ENCODE measurements at regions not wholly inside any gene's neighbourhood (a gene's known extent, or its start where the extent isn't known, plus 50 kb on each side); places are given as distances from the start of the nearest gene placed in this dataset.
"Not testable (repeated sequence)": the region's sequence is repeated elsewhere in the genome, so short reads cannot be mapped to it uniquely, and the experiment has no call there.

GRCh38 chrX:39065051-39065871 is 264.0 kb downstream of the MID1IP1 start:
- no peak for TF ChIP-seq CTCF (IDR thresholded peaks at IDR 0.05)
- no peak for DNase-seq (ENCODE audit: low spot score)
- no peak overlapping the region for H3K27ac ChIP-seq
- H3K4me3 ChIP-seq: no peak overlapping the region

- no peak overlapping the region for H3K4me3 ChIP-seq
- DNase-seq (ENCODE audit: low spot score): no peak
- no peak for TF ChIP-seq CTCF (IDR thresholded peaks at IDR 0.05)
- no peak overlapping the region for H3K27ac ChIP-seq
Observed at GRCh38 chrX:39067866-39068265, 266.6 kb downstream of the MID1IP1 start.

GRCh38 chrX:39068634-39069033 is 267.4 kb downstream of the MID1IP1 start:
- H3K4me3 ChIP-seq; DNase-seq (ENCODE audit: low spot score); H3K27ac ChIP-seq: not testable (repeated sequence)

- TF ChIP-seq CTCF (IDR thresholded peaks at IDR 0.05): no peak
- no peak for DNase-seq (ENCODE audit: low spot score)
- no peak overlapping the region for H3K27ac ChIP-seq
- no peak overlapping the region for H3K4me3 ChIP-seq
Observed at GRCh38 chrX:39070009-39070408, 268.8 kb downstream of the MID1IP1 start.

GRCh38 chrX:39073131-39073530 is 271.9 kb downstream of the MID1IP1 start:
- TF ChIP-seq CTCF (IDR thresholded peaks at IDR 0.05): no peak
- Histone ChIP-seq H3K27ac (no peak overlapping the region), H3K4me3 (no peak overlapping the region)
- no peak for DNase-seq (ENCODE audit: low spot score)

GRCh38 chrX:39096599-39096998 is 295.3 kb downstream of the MID1IP1 start:
- TF ChIP-seq CTCF (IDR thresholded peaks at IDR 0.05): no peak
- no peak overlapping the region for H3K4me3 ChIP-seq
- H3K27ac ChIP-seq: no peak overlapping the region
- DNase-seq (ENCODE audit: low spot score): no peak

- H3K27ac ChIP-seq: no peak overlapping the region
- H3K4me3 ChIP-seq: no peak overlapping the region
- no peak for DNase-seq (ENCODE audit: low spot score)
- TF ChIP-seq CTCF (IDR thresholded peaks at IDR 0.05): no peak
Observed at GRCh38 chrX:39104745-39105144, 303.5 kb downstream of the MID1IP1 start.

All from coronary artery (tissue), 2 donors.